HL-60 (cell line): ENCODE measurements at regions not wholly inside any gene's neighbourhood (a gene's known extent, or its start where the extent isn't known, plus 50 kb on each side); places are given as distances from the start of the nearest gene placed in this dataset.

ENCODE experiments used
- POLR2AphosphoS5 ChIP-seq: IDR thresholded peaks from 2 replicates; pipeline ENCODE4 v1.6.1; 2012; ENCODE audit warnings: low read depth
- TF ChIP-seq, protein P1 (sequence below): IDR thresholded peaks from one replicate; pipeline ENCODE4 v1.5.1; 2011; ENCODE audit warnings: low read length, control low read depth, inconsistent platforms; ENCODE audit not compliant: insufficient read depth

DNA sequence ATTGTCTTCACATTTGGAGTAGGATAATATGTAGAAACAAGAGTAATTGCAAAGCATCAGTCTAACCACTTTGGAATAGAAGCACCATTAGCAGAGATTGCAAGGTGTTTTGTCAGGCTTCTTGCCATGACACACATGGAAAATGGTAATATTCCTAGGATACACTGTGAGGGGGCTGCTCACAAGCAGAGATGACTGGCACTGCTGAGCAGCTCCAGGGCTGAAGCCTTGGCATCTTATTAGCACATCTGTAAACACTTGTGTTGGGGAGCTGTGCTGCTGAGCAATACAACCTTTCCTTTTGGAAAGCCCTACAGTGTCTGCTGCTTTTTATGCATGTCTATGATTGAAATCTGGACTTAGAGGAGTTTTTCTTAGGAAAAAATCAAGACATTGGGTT is 602.2 kb downstream of the XIRP2 start:
- TF ChIP-seq, protein P1, sequence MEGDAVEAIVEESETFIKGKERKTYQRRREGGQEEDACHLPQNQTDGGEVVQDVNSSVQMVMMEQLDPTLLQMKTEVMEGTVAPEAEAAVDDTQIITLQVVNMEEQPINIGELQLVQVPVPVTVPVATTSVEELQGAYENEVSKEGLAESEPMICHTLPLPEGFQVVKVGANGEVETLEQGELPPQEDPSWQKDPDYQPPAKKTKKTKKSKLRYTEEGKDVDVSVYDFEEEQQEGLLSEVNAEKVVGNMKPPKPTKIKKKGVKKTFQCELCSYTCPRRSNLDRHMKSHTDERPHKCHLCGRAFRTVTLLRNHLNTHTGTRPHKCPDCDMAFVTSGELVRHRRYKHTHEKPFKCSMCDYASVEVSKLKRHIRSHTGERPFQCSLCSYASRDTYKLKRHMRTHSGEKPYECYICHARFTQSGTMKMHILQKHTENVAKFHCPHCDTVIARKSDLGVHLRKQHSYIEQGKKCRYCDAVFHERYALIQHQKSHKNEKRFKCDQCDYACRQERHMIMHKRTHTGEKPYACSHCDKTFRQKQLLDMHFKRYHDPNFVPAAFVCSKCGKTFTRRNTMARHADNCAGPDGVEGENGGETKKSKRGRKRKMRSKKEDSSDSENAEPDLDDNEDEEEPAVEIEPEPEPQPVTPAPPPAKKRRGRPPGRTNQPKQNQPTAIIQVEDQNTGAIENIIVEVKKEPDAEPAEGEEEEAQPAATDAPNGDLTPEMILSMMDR = no peak
- no peak for TF ChIP-seq POLR2AphosphoS5
